ENCODE measurements at regions not wholly inside any gene's neighbourhood (a gene's known extent, or its start where the extent isn't known, plus 50 kb on each side); places are given as distances from the start of the nearest gene placed in this dataset.
A peak's percentile ranks its signal among the peaks of the same experiment; 100 is the strongest.

- TF ChIP-seq HOMEZ (CRISPR knock-in tag; IDR thresholded peaks at IDR 0.05) (no peak), C11orf30 (IDR thresholded peaks at IDR 0.05; ENCODE audit: low read depth) (no peak), ZNF511 (CRISPR knock-in tag; IDR thresholded peaks at IDR 0.05) (no peak), PHB2 (IDR thresholded peaks at IDR 0.05; ENCODE audit: low read depth) (peak; percentile 89), NRF1 (conservative IDR thresholded peaks at IDR 0.05 in 1 of 2, IDR thresholded peaks at IDR 0.05 in 1 of 2) (no peak), ZNF609 (CRISPR knock-in tag; IDR thresholded peaks at IDR 0.05; ENCODE audit: borderline replicate concordance) (no peak), ZNF830 (CRISPR knock-in tag; IDR thresholded peaks at IDR 0.05) (no peak), PURB (CRISPR knock-in tag; IDR thresholded peaks at IDR 0.05; ENCODE audit: low read depth) (no peak), HIVEP1 (CRISPR knock-in tag; IDR thresholded peaks at IDR 0.05) (no peak), COPS2 (conservative IDR thresholded peaks at IDR 0.05) (no peak), PKNOX1 (IDR thresholded peaks at IDR 0.05) (peak; percentile 29; the same call in 1 of the 2 replicates), HNRNPK (IDR thresholded peaks at IDR 0.05; ENCODE audit: low read depth, low read length, poor library complexity, severe bottlenecking) (no peak), ZNF184 (CRISPR knock-in tag; IDR thresholded peaks at IDR 0.05) (no peak), ZBTB5 (IDR thresholded peaks at IDR 0.05) (no peak), RB1 (IDR thresholded peaks at IDR 0.05; ENCODE audit: low read depth) (no peak)
- TF ChIP-seq, protein P1, sequence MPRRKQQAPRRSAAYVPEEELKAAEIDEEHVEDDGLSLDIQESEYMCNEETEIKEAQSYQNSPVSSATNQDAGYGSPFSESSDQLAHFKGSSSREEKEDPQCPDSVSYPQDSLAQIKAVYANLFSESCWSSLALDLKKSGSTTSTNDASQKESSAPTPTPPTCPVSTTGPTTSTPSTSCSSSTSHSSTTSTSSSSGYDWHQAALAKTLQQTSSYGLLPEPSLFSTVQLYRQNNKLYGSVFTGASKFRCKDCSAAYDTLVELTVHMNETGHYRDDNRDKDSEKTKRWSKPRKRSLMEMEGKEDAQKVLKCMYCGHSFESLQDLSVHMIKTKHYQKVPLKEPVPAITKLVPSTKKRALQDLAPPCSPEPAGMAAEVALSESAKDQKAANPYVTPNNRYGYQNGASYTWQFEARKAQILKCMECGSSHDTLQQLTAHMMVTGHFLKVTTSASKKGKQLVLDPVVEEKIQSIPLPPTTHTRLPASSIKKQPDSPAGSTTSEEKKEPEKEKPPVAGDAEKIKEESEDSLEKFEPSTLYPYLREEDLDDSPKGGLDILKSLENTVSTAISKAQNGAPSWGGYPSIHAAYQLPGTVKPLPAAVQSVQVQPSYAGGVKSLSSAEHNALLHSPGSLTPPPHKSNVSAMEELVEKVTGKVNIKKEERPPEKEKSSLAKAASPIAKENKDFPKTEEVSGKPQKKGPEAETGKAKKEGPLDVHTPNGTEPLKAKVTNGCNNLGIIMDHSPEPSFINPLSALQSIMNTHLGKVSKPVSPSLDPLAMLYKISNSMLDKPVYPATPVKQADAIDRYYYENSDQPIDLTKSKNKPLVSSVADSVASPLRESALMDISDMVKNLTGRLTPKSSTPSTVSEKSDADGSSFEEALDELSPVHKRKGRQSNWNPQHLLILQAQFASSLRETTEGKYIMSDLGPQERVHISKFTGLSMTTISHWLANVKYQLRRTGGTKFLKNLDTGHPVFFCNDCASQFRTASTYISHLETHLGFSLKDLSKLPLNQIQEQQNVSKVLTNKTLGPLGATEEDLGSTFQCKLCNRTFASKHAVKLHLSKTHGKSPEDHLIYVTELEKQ (CRISPR knock-in tag; IDR thresholded peaks at IDR 0.05): no peak
Measured at GRCh38 chrX:15165832-15166231, 104.1 kb downstream of the ASB9 start (continued).

Data from K562 (cell line).